Gastrocnemius medialis (tissue), 4 donors: ENCODE measurements at regions not wholly inside any gene's neighbourhood (a gene's known extent, or its start where the extent isn't known, plus 50 kb on each side); places are given as distances from the start of the nearest gene placed in this dataset.

Experiments used
- CTCF ChIP-seq, 5 experiments: fragments of 450-650 bp in 3 of 5; fragments of 200-600 bp in 2 of 5; sonication (generic) in 2 of 5; IDR thresholded peaks in 4 of 5; conservative IDR thresholded peaks in 1 of 5; 1 replicate in 4 of 5; 2 replicates in 1 of 5; pipeline ENCODE4 v1.5.1; 2016 to 2019; ENCODE audit warnings: antibody characterized with exemption in 5 of 5, mild to moderate bottlenecking in 3 of 5, moderate library complexity in 3 of 5
- POLR2A ChIP-seq, 2 donors: fragments of 450-650 bp; IDR thresholded peaks; one replicate each; pipeline ENCODE4 v1.6.1; 2017; ENCODE audit warnings: antibody characterized with exemption in 2 of 2, mild to moderate bottlenecking in 2 of 2, moderate library complexity in 2 of 2

GRCh38 chr17:13750816-13751793 lies 149.4 kb upstream of the HS3ST3A1 start:
- TF ChIP-seq CTCF (IDR thresholded peaks at IDR 0.05 in 4 of 5, conservative IDR thresholded peaks at IDR 0.05 in 1 of 5) (no peak), POLR2A (IDR thresholded peaks at IDR 0.05) (no peak)
